GM23338 (cell line): ENCODE measurements at regions not wholly inside any gene's neighbourhood (a gene's known extent, or its start where the extent isn't known, plus 50 kb on each side); places are given as distances from the start of the nearest gene placed in this dataset.

Experiments used
- ATAC-seq: fragments of 200-7000 bp; cut with Tn5 transposase; 3 replicates; pipeline ENCODE4 v1.9.1; 2020
- DNase-seq: peaks from one replicate; pipeline ENCODE4 v3.0.0-alpha.2; 2015; ENCODE audit warnings: low spot score
- H2AFZ ChIP-seq: fragments of 200-600 bp; sonication (generic); 2 replicates; pipeline ENCODE4 v1.8.0; 2016; ENCODE audit warnings: antibody characterized with exemption, mild to moderate bottlenecking, moderate library complexity
- H3F3A ChIP-seq: fragments of 200-600 bp; sonication (generic); replicated peaks from 2 replicates; pipeline ENCODE4 v1.8.0; 2017; ENCODE audit warnings: antibody characterized with exemption, mixed run types, low read depth
- H3K27ac ChIP-seq: fragments of 200-600 bp; sonication (generic); 2 replicates; pipeline ENCODE4 v1.6.1; 2016; ENCODE audit warnings: low read depth
- H3K27me3 ChIP-seq: fragments of 200-600 bp; sonication (generic); 2 replicates; pipeline ENCODE4 v1.8.0; 2016; ENCODE audit warnings: mild to moderate bottlenecking, mixed run types, moderate library complexity; ENCODE audit not compliant: insufficient read depth
- H3K36me3 ChIP-seq: fragments of 200-600 bp; sonication (generic); 2 replicates; pipeline ENCODE4 v1.8.0; 2016; ENCODE audit warnings: mild to moderate bottlenecking; ENCODE audit not compliant: insufficient read depth
- H3K4me1 ChIP-seq: fragments of 200-600 bp; sonication (generic); 2 replicates; pipeline ENCODE4 v1.8.0; 2016; ENCODE audit warnings: mild to moderate bottlenecking, moderate library complexity; ENCODE audit not compliant: insufficient read depth
- H3K4me2 ChIP-seq: fragments of 200-600 bp; sonication (generic); 2 replicates; pipeline ENCODE4 v1.7.1; 2017; ENCODE audit warnings: mixed run types
- H3K4me3 ChIP-seq: fragments of 200-600 bp; sonication (generic); 2 replicates; pipeline ENCODE4 v1.6.1; 2016; ENCODE audit warnings: mixed run types
- H3K79me2 ChIP-seq: fragments of 200-600 bp; sonication (generic); replicated peaks from 2 replicates; pipeline ENCODE4 v1.8.0; 2017; ENCODE audit warnings: mild to moderate bottlenecking; ENCODE audit not compliant: insufficient read depth
- H3K9me2 ChIP-seq: fragments of 200-600 bp; sonication (generic); 2 replicates; pipeline ENCODE4 v1.8.0; 2017; ENCODE audit not compliant: insufficient read depth
- H4K20me1 ChIP-seq: fragments of 200-600 bp; sonication (generic); replicated peaks from 2 replicates; pipeline ENCODE4 v1.8.0; 2017; ENCODE audit warnings: mild to moderate bottlenecking; ENCODE audit not compliant: insufficient read depth
- H3K27ac Mint-ChIP-seq: 2 replicates; pipeline ENCODE4 v1.8.0; 2020; ENCODE audit warnings: inconsistent platforms, mild to moderate bottlenecking, moderate library complexity, mixed read lengths
- H3K27me3 Mint-ChIP-seq: 3 replicates; pipeline ENCODE4 v1.8.0; 2022; ENCODE audit warnings: low read depth, mild to moderate bottlenecking, moderate library complexity, mixed read lengths, inconsistent platforms; ENCODE audit not compliant: insufficient read depth, poor library complexity
- H3K36me3 Mint-ChIP-seq: 3 replicates; pipeline ENCODE4 v1.8.0; 2021; ENCODE audit warnings: low read depth, mild to moderate bottlenecking, inconsistent platforms, moderate library complexity, mixed read lengths
- H3K4me1 Mint-ChIP-seq: 3 replicates; pipeline ENCODE4 v1.8.0; 2020; ENCODE audit warnings: mild to moderate bottlenecking, inconsistent platforms, mixed read lengths
- H3K4me3 Mint-ChIP-seq: 3 replicates; pipeline ENCODE4 v1.8.0; 2021; ENCODE audit warnings: moderate library complexity, mild to moderate bottlenecking, inconsistent platforms, mixed read lengths
- H3K9me3 Mint-ChIP-seq: 3 replicates; pipeline ENCODE4 v1.8.0; 2020; ENCODE audit warnings: moderate library complexity, mild to moderate bottlenecking, inconsistent platforms, mixed read lengths
- EZH2 ChIP-seq: fragments of 200-600 bp; sonication (generic); IDR thresholded peaks from one replicate; pipeline ENCODE4 v1.8.0; 2017; ENCODE audit warnings: antibody characterized with exemption, mild to moderate bottlenecking, low read depth; ENCODE audit not compliant: unreplicated experiment
- EZH2phosphoT487 ChIP-seq: fragments of 200-600 bp; sonication (generic); IDR thresholded peaks from one replicate; pipeline ENCODE4 v1.8.1; 2018; ENCODE audit warnings: antibody characterized with exemption; ENCODE audit not compliant: unreplicated experiment
- JUNB ChIP-seq: IDR thresholded peaks from one replicate; pipeline ENCODE4 v1.6.1; 2016; ENCODE audit warnings: antibody characterized with exemption; ENCODE audit not compliant: unreplicated experiment
- NANOG ChIP-seq: IDR thresholded peaks from 2 replicates; pipeline ENCODE4 v1.6.1; 2016; ENCODE audit warnings: antibody characterized with exemption, borderline replicate concordance
- POLR2AphosphoS5 ChIP-seq: IDR thresholded peaks from 2 replicates; pipeline ENCODE4 v1.6.1; 2016; ENCODE audit warnings: antibody characterized with exemption, low read depth
- STAT1 ChIP-seq: IDR thresholded peaks from one replicate; pipeline ENCODE4 v1.6.1; 2016; ENCODE audit warnings: antibody characterized with exemption; ENCODE audit not compliant: unreplicated experiment
- ZNF331 ChIP-seq: fragments of 250-450 bp; sonication (Bioruptor Pico); IDR thresholded peaks from 2 replicates; pipeline ENCODE4 v1.5.0; 2020; ENCODE audit warnings: low read depth, mild to moderate bottlenecking, moderate library complexity
- TF ChIP-seq, protein P1 (sequence below): IDR thresholded peaks from one replicate; pipeline ENCODE4 v1.6.1; 2018; ENCODE audit warnings: antibody characterized with exemption; ENCODE audit not compliant: unreplicated experiment
- TF ChIP-seq, protein P2 (sequence below), 2 experiments: fragments of 200-600 bp in 1 of 2; sonication (generic) in 1 of 2; conservative IDR thresholded peaks; 2 replicates each; pipeline versions ENCODE4 v1.5.1 to v1.6.1; 2016 to 2017; ENCODE audit warnings: antibody characterized with exemption in 2 of 2, low read depth in 2 of 2, mild to moderate bottlenecking in 2 of 2, moderate library complexity in 1 of 2
- TF ChIP-seq, protein P3 (sequence below): IDR thresholded peaks from 2 replicates; pipeline ENCODE4 v1.6.1; 2016; ENCODE audit warnings: antibody characterized with exemption

DNA sequence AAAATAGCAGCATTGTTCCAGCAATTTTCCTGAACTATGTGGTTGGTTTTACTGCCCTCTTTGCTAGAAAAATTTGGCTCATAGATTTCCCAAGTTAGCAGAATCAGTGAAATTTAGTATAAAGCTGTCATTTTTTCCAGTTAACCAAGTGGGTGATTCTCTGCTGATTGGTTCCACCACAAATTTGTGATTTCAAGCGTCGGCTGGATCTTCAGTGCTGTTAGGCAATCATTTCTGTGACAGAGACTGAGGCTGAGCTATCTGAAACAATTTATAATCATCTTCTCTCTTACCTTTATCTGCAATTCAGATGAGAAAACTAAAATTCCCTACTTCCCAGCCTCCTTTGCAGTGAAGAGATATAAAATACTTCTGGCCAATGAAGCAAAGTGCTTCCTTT lies 68.6 kb upstream of the OTUD4 start:
- no peaks in the 10 kb centered on the region for H4K20me1 ChIP-seq
- no peaks in the 10 kb centered on the region for H3K36me3 ChIP-seq
- no peaks in the 10 kb centered on the region for H3K9me2 ChIP-seq
- no peak overlapping the region for H3K4me3 Mint-ChIP-seq
- H3K27me3 Mint-ChIP-seq = peaks cover 3% of the 10 kb centered on the region
- no peaks in the 10 kb centered on the region for H3K4me1 ChIP-seq
- no peak overlapping the region for H3K27ac Mint-ChIP-seq
- peak overlapping the region; percentile 56; the same call in 1 of the 2 replicates for H2AFZ ChIP-seq
- H3F3A ChIP-seq = no peaks in the 10 kb centered on the region
- ATAC-seq (no peak), DNase-seq (no peak)
- H3K4me2 ChIP-seq = no peak overlapping the region
- no peak overlapping the region for H3K27ac ChIP-seq
- H3K9me3 Mint-ChIP-seq = no peaks in the 10 kb centered on the region
- H3K4me3 ChIP-seq = no peak overlapping the region
- H3K4me1 Mint-ChIP-seq = peaks cover 8% of the 10 kb centered on the region; the same call in 2 of the 3 replicates
- H3K79me2 ChIP-seq = no peaks in the 10 kb centered on the region
- no peaks in the 10 kb centered on the region for H3K27me3 ChIP-seq
- H3K36me3 Mint-ChIP-seq = no peaks in the 10 kb centered on the region
- no peak for TF ChIP-seq ZNF331
- TF ChIP-seq JUNB = no peak
- TF ChIP-seq NANOG = no peak
- TF ChIP-seq EZH2phosphoT487 = no peak

DNA sequence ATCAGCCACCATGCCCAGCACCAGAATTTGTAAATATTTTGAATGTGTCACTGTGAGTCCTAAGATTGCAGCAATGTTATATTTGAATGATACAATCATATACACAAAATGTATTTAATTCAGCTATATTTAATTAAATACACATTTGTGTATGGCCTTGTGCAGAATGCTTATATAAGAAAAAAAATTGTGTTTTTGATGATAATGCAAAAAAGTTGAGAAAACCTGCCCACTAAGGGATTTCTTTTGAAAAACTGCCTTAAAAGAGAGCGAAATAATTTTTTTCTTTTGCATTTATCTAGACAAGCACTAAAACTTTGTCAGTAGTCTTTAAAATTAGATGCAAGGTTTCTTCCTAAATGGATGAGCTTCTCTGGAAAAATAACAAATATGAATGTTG lies 68.1 kb upstream of the OTUD4 start:
- Mint-ChIP-seq H3K27me3 (peaks cover 3% of the 10 kb centered on the region), H3K9me3 (no peaks in the 10 kb centered on the region), H3K27ac (no peak overlapping the region), H3K4me3 (no peak overlapping the region), H3K4me1 (peaks cover 8% of the 10 kb centered on the region; the same call in 2 of the 3 replicates), H3K36me3 (no peaks in the 10 kb centered on the region; the same call in 2 of the 3 replicates)
- Histone ChIP-seq H3K27ac (no peak overlapping the region), H2AFZ (no peak overlapping the region), H3K36me3 (no peaks in the 10 kb centered on the region), H4K20me1 (no peaks in the 10 kb centered on the region), H3K9me2 (no peaks in the 10 kb centered on the region), H3K27me3 (no peaks in the 10 kb centered on the region), H3K79me2 (no peaks in the 10 kb centered on the region), H3K4me3 (no peak overlapping the region), H3K4me1 (no peaks in the 10 kb centered on the region), H3K4me2 (no peak overlapping the region), H3F3A (no peaks in the 10 kb centered on the region)
- DNase-seq (no peak), ATAC-seq (no peak)
- TF ChIP-seq ZNF331 (no peak), STAT1 (no peak), EZH2phosphoT487 (no peak), EZH2 (no peak), POLR2AphosphoS5 (no peak), NANOG (no peak), JUNB (no peak)
- TF ChIP-seq, protein P1, sequence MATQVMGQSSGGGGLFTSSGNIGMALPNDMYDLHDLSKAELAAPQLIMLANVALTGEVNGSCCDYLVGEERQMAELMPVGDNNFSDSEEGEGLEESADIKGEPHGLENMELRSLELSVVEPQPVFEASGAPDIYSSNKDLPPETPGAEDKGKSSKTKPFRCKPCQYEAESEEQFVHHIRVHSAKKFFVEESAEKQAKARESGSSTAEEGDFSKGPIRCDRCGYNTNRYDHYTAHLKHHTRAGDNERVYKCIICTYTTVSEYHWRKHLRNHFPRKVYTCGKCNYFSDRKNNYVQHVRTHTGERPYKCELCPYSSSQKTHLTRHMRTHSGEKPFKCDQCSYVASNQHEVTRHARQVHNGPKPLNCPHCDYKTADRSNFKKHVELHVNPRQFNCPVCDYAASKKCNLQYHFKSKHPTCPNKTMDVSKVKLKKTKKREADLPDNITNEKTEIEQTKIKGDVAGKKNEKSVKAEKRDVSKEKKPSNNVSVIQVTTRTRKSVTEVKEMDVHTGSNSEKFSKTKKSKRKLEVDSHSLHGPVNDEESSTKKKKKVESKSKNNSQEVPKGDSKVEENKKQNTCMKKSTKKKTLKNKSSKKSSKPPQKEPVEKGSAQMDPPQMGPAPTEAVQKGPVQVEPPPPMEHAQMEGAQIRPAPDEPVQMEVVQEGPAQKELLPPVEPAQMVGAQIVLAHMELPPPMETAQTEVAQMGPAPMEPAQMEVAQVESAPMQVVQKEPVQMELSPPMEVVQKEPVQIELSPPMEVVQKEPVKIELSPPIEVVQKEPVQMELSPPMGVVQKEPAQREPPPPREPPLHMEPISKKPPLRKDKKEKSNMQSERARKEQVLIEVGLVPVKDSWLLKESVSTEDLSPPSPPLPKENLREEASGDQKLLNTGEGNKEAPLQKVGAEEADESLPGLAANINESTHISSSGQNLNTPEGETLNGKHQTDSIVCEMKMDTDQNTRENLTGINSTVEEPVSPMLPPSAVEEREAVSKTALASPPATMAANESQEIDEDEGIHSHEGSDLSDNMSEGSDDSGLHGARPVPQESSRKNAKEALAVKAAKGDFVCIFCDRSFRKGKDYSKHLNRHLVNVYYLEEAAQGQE = no peak
- TF ChIP-seq, protein P2, sequence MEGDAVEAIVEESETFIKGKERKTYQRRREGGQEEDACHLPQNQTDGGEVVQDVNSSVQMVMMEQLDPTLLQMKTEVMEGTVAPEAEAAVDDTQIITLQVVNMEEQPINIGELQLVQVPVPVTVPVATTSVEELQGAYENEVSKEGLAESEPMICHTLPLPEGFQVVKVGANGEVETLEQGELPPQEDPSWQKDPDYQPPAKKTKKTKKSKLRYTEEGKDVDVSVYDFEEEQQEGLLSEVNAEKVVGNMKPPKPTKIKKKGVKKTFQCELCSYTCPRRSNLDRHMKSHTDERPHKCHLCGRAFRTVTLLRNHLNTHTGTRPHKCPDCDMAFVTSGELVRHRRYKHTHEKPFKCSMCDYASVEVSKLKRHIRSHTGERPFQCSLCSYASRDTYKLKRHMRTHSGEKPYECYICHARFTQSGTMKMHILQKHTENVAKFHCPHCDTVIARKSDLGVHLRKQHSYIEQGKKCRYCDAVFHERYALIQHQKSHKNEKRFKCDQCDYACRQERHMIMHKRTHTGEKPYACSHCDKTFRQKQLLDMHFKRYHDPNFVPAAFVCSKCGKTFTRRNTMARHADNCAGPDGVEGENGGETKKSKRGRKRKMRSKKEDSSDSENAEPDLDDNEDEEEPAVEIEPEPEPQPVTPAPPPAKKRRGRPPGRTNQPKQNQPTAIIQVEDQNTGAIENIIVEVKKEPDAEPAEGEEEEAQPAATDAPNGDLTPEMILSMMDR (conservative IDR thresholded peaks at IDR 0.05; ENCODE audit: low read depth in 2 of 2) = no peak
- TF ChIP-seq, protein P3, sequence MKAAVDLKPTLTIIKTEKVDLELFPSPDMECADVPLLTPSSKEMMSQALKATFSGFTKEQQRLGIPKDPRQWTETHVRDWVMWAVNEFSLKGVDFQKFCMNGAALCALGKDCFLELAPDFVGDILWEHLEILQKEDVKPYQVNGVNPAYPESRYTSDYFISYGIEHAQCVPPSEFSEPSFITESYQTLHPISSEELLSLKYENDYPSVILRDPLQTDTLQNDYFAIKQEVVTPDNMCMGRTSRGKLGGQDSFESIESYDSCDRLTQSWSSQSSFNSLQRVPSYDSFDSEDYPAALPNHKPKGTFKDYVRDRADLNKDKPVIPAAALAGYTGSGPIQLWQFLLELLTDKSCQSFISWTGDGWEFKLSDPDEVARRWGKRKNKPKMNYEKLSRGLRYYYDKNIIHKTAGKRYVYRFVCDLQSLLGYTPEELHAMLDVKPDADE = no peak
